ENCODE measurements at regions not wholly inside any gene's neighbourhood (a gene's known extent, or its start where the extent isn't known, plus 50 kb on each side); places are given as distances from the start of the nearest gene placed in this dataset.

DNA sequence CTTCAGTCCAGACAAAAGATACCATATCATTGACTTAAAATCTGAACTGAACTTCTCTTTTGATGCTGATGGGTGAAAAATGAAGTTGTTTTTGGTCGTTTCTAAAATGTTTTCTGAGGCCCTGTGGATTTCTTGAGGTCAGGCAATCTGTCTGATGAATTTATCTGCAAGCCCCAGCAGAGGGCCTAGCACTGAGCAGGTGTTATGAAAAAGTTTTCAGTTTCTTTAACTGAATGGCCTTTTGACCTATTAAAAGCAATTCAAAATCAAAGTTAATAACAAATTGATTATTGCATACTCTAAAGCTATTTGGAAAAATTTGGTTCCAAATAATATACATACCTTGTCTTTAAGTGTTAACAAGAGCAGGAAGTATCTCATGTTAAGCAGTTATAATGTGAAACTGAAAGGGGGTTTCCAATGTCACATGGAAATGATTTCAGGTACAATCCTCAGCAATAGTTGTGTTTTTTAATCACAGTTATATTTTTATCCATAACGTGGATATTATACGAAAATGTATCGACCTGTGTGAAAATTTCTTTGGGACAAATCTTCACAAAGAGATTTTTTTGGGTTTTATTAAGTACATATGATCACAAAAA is 285.0 kb downstream of the SPANXN1 start (continued):
- TF ChIP-seq, protein P1, sequence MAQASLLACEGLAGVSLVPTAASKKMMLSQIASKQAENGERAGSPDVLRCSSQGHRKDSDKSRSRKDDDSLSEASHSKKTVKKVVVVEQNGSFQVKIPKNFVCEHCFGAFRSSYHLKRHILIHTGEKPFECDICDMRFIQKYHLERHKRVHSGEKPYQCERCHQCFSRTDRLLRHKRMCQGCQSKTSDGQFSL (CRISPR knock-in tag; IDR thresholded peaks at IDR 0.05) = no peak
- TF ChIP-seq, protein P1 (tag; IDR thresholded peaks at IDR 0.05) = no peak
- no peak for TF ChIP-seq ZNF764 (CRISPR knock-in tag; IDR thresholded peaks at IDR 0.05; ENCODE audit: low read depth)
- TF ChIP-seq PHF8 (IDR thresholded peaks at IDR 0.05; ENCODE audit: borderline replicate concordance, low read length) = no peak
- TF ChIP-seq, protein P2, sequence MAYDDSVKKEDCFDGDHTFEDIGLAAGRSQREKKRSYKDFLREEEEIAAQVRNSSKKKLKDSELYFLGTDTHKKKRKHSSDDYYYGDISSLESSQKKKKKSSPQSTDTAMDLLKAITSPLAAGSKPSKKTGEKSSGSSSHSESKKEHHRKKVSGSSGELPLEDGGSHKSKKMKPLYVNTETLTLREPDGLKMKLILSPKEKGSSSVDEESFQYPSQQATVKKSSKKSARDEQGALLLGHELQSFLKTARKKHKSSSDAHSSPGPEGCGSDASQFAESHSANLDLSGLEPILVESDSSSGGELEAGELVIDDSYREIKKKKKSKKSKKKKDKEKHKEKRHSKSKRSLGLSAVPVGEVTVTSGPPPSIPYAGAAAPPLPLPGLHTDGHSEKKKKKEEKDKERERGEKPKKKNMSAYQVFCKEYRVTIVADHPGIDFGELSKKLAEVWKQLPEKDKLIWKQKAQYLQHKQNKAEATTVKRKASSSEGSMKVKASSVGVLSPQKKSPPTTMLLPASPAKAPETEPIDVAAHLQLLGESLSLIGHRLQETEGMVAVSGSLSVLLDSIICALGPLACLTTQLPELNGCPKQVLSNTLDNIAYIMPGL (CRISPR knock-in tag; IDR thresholded peaks at IDR 0.05) = no peak

DNA sequence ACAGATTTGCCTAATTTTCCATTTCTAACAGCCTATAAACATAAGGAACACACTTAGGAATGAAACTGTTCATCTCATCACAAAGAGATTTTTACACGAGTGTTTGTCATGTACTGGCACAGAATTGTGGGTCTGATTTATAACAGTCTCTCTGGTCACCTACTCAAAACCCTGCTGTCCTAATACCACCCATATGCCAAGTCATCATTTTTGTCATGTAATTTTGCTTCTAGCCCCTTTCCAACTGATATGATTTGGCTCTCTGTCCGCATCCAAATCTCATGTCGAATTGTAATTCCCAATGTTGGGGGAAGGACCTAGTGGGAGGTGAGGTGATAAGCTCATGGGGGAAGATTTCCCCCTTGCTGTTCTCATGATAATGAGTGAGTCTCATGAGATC is 284.1 kb upstream of the SLITRK2 start:
- ATAC-seq = no peak
- Histone ChIP-seq H3K4me1 (replicated peaks in 1 of 2; ENCODE audit: control insufficient read depth in 2 of 2, insufficient read depth in 2 of 2, low read length in 2 of 2) (no peaks in the 10 kb centered on the region), H3K79me2 (ENCODE audit: control insufficient read depth, insufficient read depth, low read length) (no peaks in the 10 kb centered on the region), H3K4me3 (no peak overlapping the region), H3K4me2 (ENCODE audit: insufficient read depth, low read length) (no peak overlapping the region), H3K9me3 (replicated peaks; ENCODE audit: control insufficient read depth, insufficient read depth, low read depth, low read length) (no peaks in the 10 kb centered on the region), H3K9me1 (ENCODE audit: control insufficient read depth, insufficient read depth, low read length) (no peaks in the 10 kb centered on the region), H2AFZ (ENCODE audit: low read depth, low read length) (no peak overlapping the region), H3K36me3 (ENCODE audit: control insufficient read depth, insufficient read depth, low read length) (no peaks in the 10 kb centered on the region), H3K27ac (ENCODE audit: extremely low read depth, low read depth, low read length) (no peak overlapping the region), H4K20me1 (replicated peaks; ENCODE audit: control insufficient read depth, insufficient read depth, low read length) (no peaks in the 10 kb centered on the region), H3K9ac (ENCODE audit: insufficient read depth in 1 of 2, low read depth in 2 of 2, low read length in 2 of 2) (no peak overlapping the region), H3K27me3 (ENCODE audit: control insufficient read depth in 2 of 2, insufficient read depth in 2 of 2, low read length in 2 of 2) (no peaks in the 10 kb centered on the region)
- WGBS (ENCODE audit: insufficient coverage, low coverage, missing lambda C conversion rate) = 0% methylated on average over 3 of the region's 3 CpGs
- ChIA-PET CTCF (ENCODE audit: low intra/inter-chr PET ratio) (no interaction called here), POLR2A (no interaction called here)
- BruUV-seq (replicated peaks) = no TSS peak
- in situ Hi-C loops (cut with MboI) (no loop called here), intact Hi-C loops (cut with micrococcal nuclease) (no loop called here)
- no peak for DNase-seq (ENCODE audit: extremely low read depth in 1 of 4, low spot score in 3 of 4)
- TF ChIP-seq ASH1L (IDR thresholded peaks at IDR 0.05; ENCODE audit: borderline replicate concordance, low read depth, partially characterized antibody) (no peak), BHLHE40 (IDR thresholded peaks at IDR 0.05; ENCODE audit: low read length) (no peak)
- TF ChIP-seq, protein P3, sequence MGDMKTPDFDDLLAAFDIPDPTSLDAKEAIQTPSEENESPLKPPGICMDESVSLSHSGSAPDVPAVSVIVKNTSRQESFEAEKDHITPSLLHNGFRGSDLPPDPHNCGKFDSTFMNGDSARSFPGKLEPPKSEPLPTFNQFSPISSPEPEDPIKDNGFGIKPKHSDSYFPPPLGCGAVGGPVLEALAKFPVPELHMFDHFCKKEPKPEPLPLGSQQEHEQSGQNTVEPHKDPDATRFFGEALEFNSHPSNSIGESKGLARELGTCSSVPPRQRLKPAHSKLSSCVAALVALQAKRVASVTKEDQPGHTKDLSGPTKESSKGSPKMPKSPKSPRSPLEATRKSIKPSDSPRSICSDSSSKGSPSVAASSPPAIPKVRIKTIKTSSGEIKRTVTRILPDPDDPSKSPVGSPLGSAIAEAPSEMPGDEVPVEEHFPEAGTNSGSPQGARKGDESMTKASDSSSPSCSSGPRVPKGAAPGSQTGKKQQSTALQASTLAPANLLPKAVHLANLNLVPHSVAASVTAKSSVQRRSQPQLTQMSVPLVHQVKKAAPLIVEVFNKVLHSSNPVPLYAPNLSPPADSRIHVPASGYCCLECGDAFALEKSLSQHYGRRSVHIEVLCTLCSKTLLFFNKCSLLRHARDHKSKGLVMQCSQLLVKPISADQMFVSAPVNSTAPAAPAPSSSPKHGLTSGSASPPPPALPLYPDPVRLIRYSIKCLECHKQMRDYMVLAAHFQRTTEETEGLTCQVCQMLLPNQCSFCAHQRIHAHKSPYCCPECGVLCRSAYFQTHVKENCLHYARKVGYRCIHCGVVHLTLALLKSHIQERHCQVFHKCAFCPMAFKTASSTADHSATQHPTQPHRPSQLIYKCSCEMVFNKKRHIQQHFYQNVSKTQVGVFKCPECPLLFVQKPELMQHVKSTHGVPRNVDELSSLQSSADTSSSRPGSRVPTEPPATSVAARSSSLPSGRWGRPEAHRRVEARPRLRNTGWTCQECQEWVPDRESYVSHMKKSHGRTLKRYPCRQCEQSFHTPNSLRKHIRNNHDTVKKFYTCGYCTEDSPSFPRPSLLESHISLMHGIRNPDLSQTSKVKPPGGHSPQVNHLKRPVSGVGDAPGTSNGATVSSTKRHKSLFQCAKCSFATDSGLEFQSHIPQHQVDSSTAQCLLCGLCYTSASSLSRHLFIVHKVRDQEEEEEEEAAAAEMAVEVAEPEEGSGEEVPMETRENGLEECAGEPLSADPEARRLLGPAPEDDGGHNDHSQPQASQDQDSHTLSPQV (IDR thresholded peaks at IDR 0.05) = no peak
- FAIRE-seq = no peak
